Glutamatergic neuron (in vitro differentiated cells): ENCODE measurements at regions not wholly inside any gene's neighbourhood (a gene's known extent, or its start where the extent isn't known, plus 50 kb on each side); places are given as distances from the start of the nearest gene placed in this dataset.

ENCODE experiments used
- DNase-seq: peaks from one replicate; pipeline ENCODE4 v3.0.0; 2022
- H3K27ac Mint-ChIP-seq: one replicate; pipeline ENCODE4 v1.8.0; 2020; ENCODE audit warnings: mild to moderate bottlenecking, mixed read lengths, inconsistent platforms; ENCODE audit not compliant: unreplicated experiment
- H3K27me3 Mint-ChIP-seq: one replicate; pipeline ENCODE4 v1.8.0; 2020; ENCODE audit warnings: mild to moderate bottlenecking, moderate library complexity, mixed read lengths, inconsistent platforms; ENCODE audit not compliant: unreplicated experiment
- H3K36me3 Mint-ChIP-seq: one replicate; pipeline ENCODE4 v1.8.0; 2020; ENCODE audit warnings: mild to moderate bottlenecking, mixed read lengths, inconsistent platforms; ENCODE audit not compliant: unreplicated experiment
- H3K4me1 Mint-ChIP-seq: one replicate; pipeline ENCODE4 v1.8.0; 2020; ENCODE audit warnings: mild to moderate bottlenecking, low read depth, mixed read lengths, inconsistent platforms; ENCODE audit not compliant: unreplicated experiment
- H3K4me3 Mint-ChIP-seq: one replicate; pipeline ENCODE4 v1.8.0; 2020; ENCODE audit warnings: mild to moderate bottlenecking, mixed read lengths, inconsistent platforms; ENCODE audit not compliant: unreplicated experiment
- H3K9me3 Mint-ChIP-seq: one replicate; pipeline ENCODE4 v1.8.0; 2020; ENCODE audit warnings: mild to moderate bottlenecking, moderate library complexity, mixed read lengths, inconsistent platforms; ENCODE audit not compliant: unreplicated experiment
- CTCF ChIP-seq: fragments of 200-600 bp; sonication (generic); IDR thresholded peaks from one replicate; pipeline ENCODE4 v1.5.0; 2021; ENCODE audit not compliant: partially characterized antibody, unreplicated experiment

GRCh38 chr4:111028795-111029194 lies 405.9 kb upstream of the PITX2 start:
- H3K36me3 Mint-ChIP-seq, result no peaks in the 10 kb centered on the region
- no peak overlapping the region for H3K4me3 Mint-ChIP-seq
- no peak overlapping the region for H3K27ac Mint-ChIP-seq
- no peaks in the 10 kb centered on the region for H3K27me3 Mint-ChIP-seq
- DNase-seq, result no peak
- H3K9me3 Mint-ChIP-seq, result no peaks in the 10 kb centered on the region
- H3K4me1 Mint-ChIP-seq, result no peaks in the 10 kb centered on the region
- TF ChIP-seq CTCF, result no peak

- TF ChIP-seq CTCF, result no peak
- no peak for DNase-seq
- Mint-ChIP-seq H3K4me3 (no peak overlapping the region), H3K4me1 (no peaks in the 10 kb centered on the region), H3K27me3 (no peaks in the 10 kb centered on the region), H3K27ac (no peak overlapping the region), H3K9me3 (no peaks in the 10 kb centered on the region), H3K36me3 (no peaks in the 10 kb centered on the region)
Observed at GRCh38 chr4:111031001-111031579, 408.2 kb upstream of the PITX2 start.

GRCh38 chr4:111031596-111031995 lies 408.7 kb upstream of the PITX2 start:
- Mint-ChIP-seq H3K36me3 (no peaks in the 10 kb centered on the region), H3K9me3 (no peaks in the 10 kb centered on the region), H3K27ac (no peak overlapping the region), H3K27me3 (no peaks in the 10 kb centered on the region), H3K4me1 (no peaks in the 10 kb centered on the region), H3K4me3 (no peak overlapping the region)
- no peak for DNase-seq
- no peak for TF ChIP-seq CTCF

- peaks cover 3% of the 10 kb centered on the region for H3K4me1 Mint-ChIP-seq
- no peak overlapping the region for H3K27ac Mint-ChIP-seq
- H3K4me3 Mint-ChIP-seq, result no peak overlapping the region
- H3K36me3 Mint-ChIP-seq, result no peaks in the 10 kb centered on the region
- TF ChIP-seq CTCF, result no peak
- no peak for DNase-seq
- no peaks in the 10 kb centered on the region for H3K9me3 Mint-ChIP-seq
- H3K27me3 Mint-ChIP-seq, result no peaks in the 10 kb centered on the region
Observed at GRCh38 chr4:111037591-111038360, 414.9 kb upstream of the PITX2 start.

GRCh38 chr4:111040904-111041303 lies 418.0 kb upstream of the PITX2 start:
- Mint-ChIP-seq H3K4me1 (peaks cover 3% of the 10 kb centered on the region), H3K4me3 (no peak overlapping the region), H3K36me3 (no peaks in the 10 kb centered on the region), H3K27ac (no peak overlapping the region), H3K9me3 (no peaks in the 10 kb centered on the region), H3K27me3 (no peaks in the 10 kb centered on the region)
- TF ChIP-seq CTCF, result no peak
- no peak for DNase-seq
